Neural crest cell (in vitro differentiated cells): ENCODE measurements at regions not wholly inside any gene's neighbourhood (a gene's known extent, or its start where the extent isn't known, plus 50 kb on each side); places are given as distances from the start of the nearest gene placed in this dataset.

Experiments
- DNase-seq: peaks from one replicate; pipeline ENCODE4 v3.0.0; 2021; ENCODE audit warnings: low read depth, mixed read lengths, low spot score
- H3K27ac Mint-ChIP-seq: one replicate; pipeline ENCODE4 v1.8.0; 2021; ENCODE audit warnings: mild to moderate bottlenecking, mixed read lengths; ENCODE audit not compliant: unreplicated experiment
- H3K27me3 Mint-ChIP-seq: 2 replicates; pipeline ENCODE4 v1.8.0; 2021; ENCODE audit warnings: low read depth, mild to moderate bottlenecking, mixed read lengths
- H3K36me3 Mint-ChIP-seq: 2 replicates; pipeline ENCODE4 v1.8.0; 2021; ENCODE audit warnings: low read depth, mild to moderate bottlenecking, mixed read lengths
- H3K4me1 Mint-ChIP-seq: 2 replicates; pipeline ENCODE4 v1.8.0; 2021; ENCODE audit warnings: mixed read lengths
- H3K4me3 Mint-ChIP-seq: one replicate; pipeline ENCODE4 v1.8.0; 2021; ENCODE audit warnings: mild to moderate bottlenecking, mixed read lengths
- H3K9me3 Mint-ChIP-seq: 2 replicates; pipeline ENCODE4 v1.8.0; 2021; ENCODE audit warnings: mixed read lengths
- CTCF ChIP-seq: fragments of 200-600 bp; sonication (generic); conservative IDR thresholded peaks from 2 replicates; pipeline ENCODE4 v1.5.0; 2021; ENCODE audit warnings: antibody characterized with exemption, mild to moderate bottlenecking

- no peak for TF ChIP-seq CTCF
- peaks cover 17% of the 10 kb centered on the region for H3K4me1 Mint-ChIP-seq
- no peak overlapping the region for H3K27ac Mint-ChIP-seq
- H3K4me3 Mint-ChIP-seq: no peak overlapping the region
- no peak for DNase-seq
- no peaks in the 10 kb centered on the region for H3K27me3 Mint-ChIP-seq
- H3K9me3 Mint-ChIP-seq: no peaks in the 10 kb centered on the region
- H3K36me3 Mint-ChIP-seq: no peaks in the 10 kb centered on the region
Measured at GRCh38 chr2:240197462-240198139, 57.1 kb upstream of the OTOS start.

GRCh38 chr2:240198226-240198625 is 57.8 kb upstream of the OTOS start:
- H3K4me3 Mint-ChIP-seq: no peak overlapping the region

DNA sequence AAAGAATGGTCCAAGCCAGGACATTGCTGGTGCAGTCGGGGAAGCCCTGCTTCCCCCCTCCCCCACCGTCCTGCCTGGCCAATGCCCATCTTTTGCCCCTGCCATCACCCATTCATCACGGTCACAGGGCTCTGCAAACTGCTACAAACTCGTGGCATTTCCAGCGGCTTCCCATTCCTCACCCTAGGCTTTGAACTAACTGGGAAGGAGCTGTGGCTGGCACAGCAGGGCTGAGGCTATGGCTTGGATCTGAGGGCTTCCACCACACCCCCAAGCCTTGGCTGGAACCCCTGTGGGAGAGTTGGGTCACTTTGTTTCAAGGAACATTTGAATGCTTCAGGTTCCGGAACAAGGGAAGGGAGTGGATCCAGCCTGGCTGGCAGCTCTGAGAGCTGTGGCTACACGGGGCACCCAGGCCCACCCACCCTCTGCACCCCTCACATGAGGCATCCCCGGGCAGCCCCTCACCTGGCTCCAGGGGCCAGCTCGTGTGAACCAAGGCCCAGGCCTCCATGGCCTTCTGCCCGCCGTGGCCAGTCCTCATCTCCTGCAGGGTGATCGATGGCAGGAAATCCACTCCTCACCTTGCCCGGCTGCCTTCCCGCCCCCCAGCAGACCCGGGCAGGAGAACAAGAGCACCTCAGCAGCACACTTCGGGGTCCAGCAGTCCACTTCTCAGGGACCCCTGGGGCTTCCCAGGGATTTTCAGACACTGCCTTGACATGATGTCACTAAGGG is 58.8 kb upstream of the OTOS start:
- Mint-ChIP-seq H3K9me3 (no peaks in the 10 kb centered on the region), H3K27ac (no peak overlapping the region), H3K27me3 (no peaks in the 10 kb centered on the region), H3K4me3 (no peak overlapping the region), H3K4me1 (peaks cover 19% of the 10 kb centered on the region), H3K36me3 (no peaks in the 10 kb centered on the region)
- TF ChIP-seq CTCF: no peak
- no peak for DNase-seq

More at GRCh38 chr2:240198226-240198625, 57.8 kb upstream of the OTOS start:
- no peak for DNase-seq
- no peak for TF ChIP-seq CTCF
- Mint-ChIP-seq H3K9me3 (no peaks in the 10 kb centered on the region), H3K27ac (no peak overlapping the region), H3K27me3 (no peaks in the 10 kb centered on the region), H3K36me3 (no peaks in the 10 kb centered on the region), H3K4me1 (peaks cover 19% of the 10 kb centered on the region)

DNA sequence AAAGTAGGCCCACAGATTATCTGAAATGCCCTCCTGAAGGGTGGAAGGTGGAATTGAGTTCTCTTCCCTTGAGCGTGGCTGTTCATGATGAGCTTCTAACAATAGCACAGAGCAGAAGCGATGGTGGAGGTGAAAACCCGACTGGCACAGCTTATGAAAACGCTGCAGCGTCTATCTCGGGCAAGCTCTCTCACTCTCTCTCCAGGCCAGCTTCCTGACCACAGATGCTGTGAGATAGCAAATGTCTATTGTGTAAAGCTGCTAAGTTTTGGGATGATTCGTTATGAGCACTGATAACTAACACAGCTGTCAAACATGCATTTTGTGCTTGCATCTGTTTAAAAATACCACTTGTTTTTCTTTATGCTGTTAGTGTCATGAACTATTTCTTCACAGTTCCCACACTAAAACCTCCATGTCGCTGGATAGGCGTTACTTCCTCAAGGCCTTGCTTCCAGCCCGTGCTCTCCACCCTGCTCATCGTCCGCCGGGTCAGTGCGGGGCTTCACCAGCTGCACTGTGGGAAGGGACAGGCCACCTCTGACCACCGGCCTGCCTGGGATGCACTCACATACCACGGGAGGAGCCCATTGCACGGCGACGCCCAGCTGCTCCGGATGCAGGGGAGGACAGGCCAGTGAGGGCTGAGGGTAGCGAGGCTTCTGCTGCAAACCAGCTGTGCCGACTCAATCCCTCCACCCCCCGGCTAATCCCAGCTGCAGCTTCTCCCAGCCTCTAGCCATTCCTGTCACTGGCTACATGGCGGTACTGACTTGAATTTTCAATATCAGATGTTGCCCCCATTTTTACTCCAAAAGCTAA is 60.0 kb upstream of the OTOS start:
- Mint-ChIP-seq H3K36me3 (no peaks in the 10 kb centered on the region), H3K27ac (peak overlapping the region; percentile 36)
- DNase-seq: no peak

More for the DNA sequence above, 60.0 kb upstream of the OTOS start:
- no peak overlapping the region for H3K4me3 Mint-ChIP-seq
- TF ChIP-seq CTCF: no peak
- H3K27me3 Mint-ChIP-seq: no peaks in the 10 kb centered on the region
- no peaks in the 10 kb centered on the region for H3K9me3 Mint-ChIP-seq
- peaks cover 24% of the 10 kb centered on the region for H3K4me1 Mint-ChIP-seq
